ENCODE measurements at regions not wholly inside any gene's neighbourhood (a gene's known extent, or its start where the extent isn't known, plus 50 kb on each side); places are given as distances from the start of the nearest gene placed in this dataset.

- TF ChIP-seq CTCF (IDR thresholded peaks at IDR 0.05) (no peak), ZFX (IDR thresholded peaks at IDR 0.05; ENCODE audit: borderline replicate concordance) (no peak)
These were observed 484.0 kb upstream of the MBL2 start for GRCh38 chr10:53256623-53257022.

All from 22Rv1 (cell line).